GM23338 (cell line): ENCODE measurements at regions not wholly inside any gene's neighbourhood (a gene's known extent, or its start where the extent isn't known, plus 50 kb on each side); places are given as distances from the start of the nearest gene placed in this dataset.

Experiments used
- POLR2AphosphoS5 ChIP-seq: IDR thresholded peaks from 2 replicates; pipeline ENCODE4 v1.6.1; 2016; ENCODE audit warnings: antibody characterized with exemption, low read depth
- REST ChIP-seq: IDR thresholded peaks from one replicate; pipeline ENCODE4 v1.6.1; 2018; ENCODE audit warnings: antibody characterized with exemption; ENCODE audit not compliant: unreplicated experiment
- ZNF331 ChIP-seq: fragments of 250-450 bp; sonication (Bioruptor Pico); IDR thresholded peaks from 2 replicates; pipeline ENCODE4 v1.5.0; 2020; ENCODE audit warnings: low read depth, mild to moderate bottlenecking, moderate library complexity
- TF ChIP-seq, protein P1 (sequence below), 2 experiments: fragments of 200-600 bp in 1 of 2; sonication (generic) in 1 of 2; conservative IDR thresholded peaks; 2 replicates each; pipeline versions ENCODE4 v1.5.1 to v1.6.1; 2016 to 2017; ENCODE audit warnings: antibody characterized with exemption in 2 of 2, low read depth in 2 of 2, mild to moderate bottlenecking in 2 of 2, moderate library complexity in 1 of 2

GRCh38 chr18:1075876-1076275 lies 171.2 kb downstream of the ADCYAP1 start:
- TF ChIP-seq REST (no peak), POLR2AphosphoS5 (no peak), ZNF331 (CRISPR knock-in tag) (no peak)
- TF ChIP-seq, protein P1, sequence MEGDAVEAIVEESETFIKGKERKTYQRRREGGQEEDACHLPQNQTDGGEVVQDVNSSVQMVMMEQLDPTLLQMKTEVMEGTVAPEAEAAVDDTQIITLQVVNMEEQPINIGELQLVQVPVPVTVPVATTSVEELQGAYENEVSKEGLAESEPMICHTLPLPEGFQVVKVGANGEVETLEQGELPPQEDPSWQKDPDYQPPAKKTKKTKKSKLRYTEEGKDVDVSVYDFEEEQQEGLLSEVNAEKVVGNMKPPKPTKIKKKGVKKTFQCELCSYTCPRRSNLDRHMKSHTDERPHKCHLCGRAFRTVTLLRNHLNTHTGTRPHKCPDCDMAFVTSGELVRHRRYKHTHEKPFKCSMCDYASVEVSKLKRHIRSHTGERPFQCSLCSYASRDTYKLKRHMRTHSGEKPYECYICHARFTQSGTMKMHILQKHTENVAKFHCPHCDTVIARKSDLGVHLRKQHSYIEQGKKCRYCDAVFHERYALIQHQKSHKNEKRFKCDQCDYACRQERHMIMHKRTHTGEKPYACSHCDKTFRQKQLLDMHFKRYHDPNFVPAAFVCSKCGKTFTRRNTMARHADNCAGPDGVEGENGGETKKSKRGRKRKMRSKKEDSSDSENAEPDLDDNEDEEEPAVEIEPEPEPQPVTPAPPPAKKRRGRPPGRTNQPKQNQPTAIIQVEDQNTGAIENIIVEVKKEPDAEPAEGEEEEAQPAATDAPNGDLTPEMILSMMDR (conservative IDR thresholded peaks at IDR 0.05; ENCODE audit: low read depth in 2 of 2) = no peak
